WTC11 (cell line): ENCODE measurements at regions not wholly inside any gene's neighbourhood (a gene's known extent, or its start where the extent isn't known, plus 50 kb on each side); places are given as distances from the start of the nearest gene placed in this dataset.

Source experiments
- ATAC-seq: fragments of 200-7000 bp; cut with Tn5 transposase; 2 replicates; pipeline ENCODE4 v1.10.0; 2021; ENCODE audit warnings: mild to moderate bottlenecking, moderate library complexity
- CTCF ChIA-PET: fragments of 300-600 bp; sonication (Branson Sonifier 250); formaldehyde crosslinking; loops from one replicate; lab custom pipeline; 2021; ENCODE audit warnings: antibody characterized with exemption; lab: Charles Lee
- POLR2A ChIA-PET: fragments of 350-600 bp; sonication (Branson Sonifier 250); formaldehyde crosslinking; loops from one replicate; lab custom pipeline; 2021; ENCODE audit warnings: antibody characterized with exemption; lab: Charles Lee
- DNase-seq: peaks from one replicate; pipeline ENCODE4 v3.0.0; 2021; ENCODE audit warnings: low spot score
- H3K27ac Mint-ChIP-seq: 2 replicates; pipeline ENCODE4 v1.8.0; 2021; ENCODE audit warnings: mixed read lengths
- H3K27me3 Mint-ChIP-seq: 2 replicates; pipeline ENCODE4 v1.8.0; 2021; ENCODE audit warnings: low read depth, mild to moderate bottlenecking, moderate library complexity, mixed read lengths
- H3K36me3 Mint-ChIP-seq: 2 replicates; pipeline ENCODE4 v1.8.0; 2021; ENCODE audit warnings: mixed read lengths
- H3K4me1 Mint-ChIP-seq: 2 replicates; pipeline ENCODE4 v1.8.0; 2022; ENCODE audit warnings: mixed read lengths
- H3K4me3 Mint-ChIP-seq: 2 replicates; pipeline ENCODE4 v1.8.0; 2021; ENCODE audit warnings: mild to moderate bottlenecking, moderate library complexity, mixed read lengths
- H3K9me3 Mint-ChIP-seq: 2 replicates; pipeline ENCODE4 v1.8.0; 2021; ENCODE audit warnings: mixed read lengths
- FOXP1 ChIP-seq: sonication (generic); formaldehyde crosslinking; IDR thresholded peaks from 2 replicates; pipeline ENCODE4 v1.8.0; 2022; ENCODE audit warnings: missing genetic modification reagents, mild to moderate bottlenecking, moderate library complexity, borderline replicate concordance
- GRHL2 ChIP-seq: fragments of 250-450 bp; sonication (Bioruptor Pico); IDR thresholded peaks from 2 replicates; pipeline ENCODE4 v1.8.0; 2022; ENCODE audit warnings: mild to moderate bottlenecking, moderate library complexity; ENCODE audit not compliant: insufficient replicate concordance, severe bottlenecking
- IRF2 ChIP-seq: sonication (generic); formaldehyde crosslinking; IDR thresholded peaks from 2 replicates; pipeline ENCODE4 v1.8.0; 2022; ENCODE audit warnings: low read depth, missing genetic modification reagents, borderline replicate concordance
- JUN ChIP-seq: sonication (generic); formaldehyde crosslinking; IDR thresholded peaks from 2 replicates; pipeline ENCODE4 v1.8.0; 2023; ENCODE audit warnings: mild to moderate bottlenecking, missing genetic modification reagents
- KAT7 ChIP-seq: sonication (generic); formaldehyde crosslinking; IDR thresholded peaks from 2 replicates; pipeline ENCODE4 v1.8.1; 2023; ENCODE audit warnings: missing genetic modification reagents, mild to moderate bottlenecking, borderline replicate concordance
- MXD4 ChIP-seq: fragments of 250-450 bp; sonication (Bioruptor Pico); IDR thresholded peaks from 2 replicates; pipeline ENCODE4 v1.8.0; 2021; ENCODE audit warnings: mild to moderate bottlenecking, moderate library complexity, borderline replicate concordance
- NFE2L1 ChIP-seq: sonication (generic); formaldehyde crosslinking; IDR thresholded peaks from 2 replicates; pipeline ENCODE4 v1.8.1; 2023; ENCODE audit warnings: missing genetic modification reagents
- TCF7 ChIP-seq: sonication (generic); formaldehyde crosslinking; IDR thresholded peaks from 2 replicates; pipeline ENCODE4 v1.8.0; 2022; ENCODE audit warnings: mild to moderate bottlenecking, low read depth, missing genetic modification reagents, moderate library complexity
- ZBTB21 ChIP-seq: sonication (generic); formaldehyde crosslinking; IDR thresholded peaks from 2 replicates; pipeline ENCODE4 v1.8.1; 2023; ENCODE audit warnings: mild to moderate bottlenecking, missing genetic modification reagents, borderline replicate concordance
- ZNF138 ChIP-seq: sonication (generic); formaldehyde crosslinking; conservative IDR thresholded peaks from 2 replicates; pipeline ENCODE4 v1.8.1; 2022; ENCODE audit warnings: mild to moderate bottlenecking, moderate library complexity, missing genetic modification reagents
- ZNF317 ChIP-seq: sonication (generic); formaldehyde crosslinking; IDR thresholded peaks from 2 replicates; pipeline ENCODE4 v1.8.1; 2023; ENCODE audit warnings: low read depth, mild to moderate bottlenecking, moderate library complexity, missing genetic modification reagents, borderline replicate concordance
- ZNF416 ChIP-seq: fragments of 250-450 bp; sonication (Bioruptor Pico); IDR thresholded peaks from 2 replicates; pipeline ENCODE4 v1.9.0; 2021; ENCODE audit warnings: mild to moderate bottlenecking, inconsistent platforms
- TF ChIP-seq, protein P1 (sequence below): sonication (generic); formaldehyde crosslinking; IDR thresholded peaks from 2 replicates; pipeline ENCODE4 v1.8.0; 2022; ENCODE audit warnings: missing genetic modification reagents
- TF ChIP-seq, protein P2 (sequence below): sonication (generic); formaldehyde crosslinking; IDR thresholded peaks from 2 replicates; pipeline ENCODE4 v1.8.0; 2023; ENCODE audit warnings: missing genetic modification reagents
- TF ChIP-seq, protein P3 (sequence below): sonication (generic); formaldehyde crosslinking; IDR thresholded peaks from 2 replicates; pipeline ENCODE4 v1.8.1; 2022; ENCODE audit warnings: low read depth, missing genetic modification reagents, borderline replicate concordance
- TF ChIP-seq, protein P4 (sequence below): sonication (generic); formaldehyde crosslinking; conservative IDR thresholded peaks from 2 replicates; pipeline ENCODE4 v1.8.1; 2023; ENCODE audit warnings: mild to moderate bottlenecking, low read depth, missing genetic modification reagents, moderate library complexity
- TF ChIP-seq, protein P5 (sequence below): sonication (generic); formaldehyde crosslinking; IDR thresholded peaks from 2 replicates; pipeline ENCODE4 v1.8.0; 2022; ENCODE audit warnings: mild to moderate bottlenecking, missing genetic modification reagents
- TF ChIP-seq, protein P6 (sequence below): sonication (generic); formaldehyde crosslinking; IDR thresholded peaks from 2 replicates; pipeline ENCODE4 v1.8.1; 2022; ENCODE audit warnings: low read depth, mild to moderate bottlenecking, moderate library complexity, missing genetic modification reagents, borderline replicate concordance

- CTCF ChIA-PET = interaction anchor here (0.9 kb wide), 1 partner anchor 14 kb away, joined by 4 read pairs; no protein-coding TSS in a partner anchor
- TF ChIP-seq TCF7 (CRISPR knock-in tag) (no peak), NFE2L1 (CRISPR knock-in tag) (no peak), GRHL2 (CRISPR knock-in tag) (no peak), ZNF317 (no peak), IRF2 (no peak), ZNF138 (CRISPR knock-in tag) (no peak), JUN (CRISPR knock-in tag) (no peak), ZNF416 (CRISPR knock-in tag) (no peak), FOXP1 (CRISPR knock-in tag) (no peak), MXD4 (CRISPR knock-in tag) (no peak), ZBTB21 (no peak), KAT7 (CRISPR knock-in tag) (no peak)
- TF ChIP-seq, protein P1, sequence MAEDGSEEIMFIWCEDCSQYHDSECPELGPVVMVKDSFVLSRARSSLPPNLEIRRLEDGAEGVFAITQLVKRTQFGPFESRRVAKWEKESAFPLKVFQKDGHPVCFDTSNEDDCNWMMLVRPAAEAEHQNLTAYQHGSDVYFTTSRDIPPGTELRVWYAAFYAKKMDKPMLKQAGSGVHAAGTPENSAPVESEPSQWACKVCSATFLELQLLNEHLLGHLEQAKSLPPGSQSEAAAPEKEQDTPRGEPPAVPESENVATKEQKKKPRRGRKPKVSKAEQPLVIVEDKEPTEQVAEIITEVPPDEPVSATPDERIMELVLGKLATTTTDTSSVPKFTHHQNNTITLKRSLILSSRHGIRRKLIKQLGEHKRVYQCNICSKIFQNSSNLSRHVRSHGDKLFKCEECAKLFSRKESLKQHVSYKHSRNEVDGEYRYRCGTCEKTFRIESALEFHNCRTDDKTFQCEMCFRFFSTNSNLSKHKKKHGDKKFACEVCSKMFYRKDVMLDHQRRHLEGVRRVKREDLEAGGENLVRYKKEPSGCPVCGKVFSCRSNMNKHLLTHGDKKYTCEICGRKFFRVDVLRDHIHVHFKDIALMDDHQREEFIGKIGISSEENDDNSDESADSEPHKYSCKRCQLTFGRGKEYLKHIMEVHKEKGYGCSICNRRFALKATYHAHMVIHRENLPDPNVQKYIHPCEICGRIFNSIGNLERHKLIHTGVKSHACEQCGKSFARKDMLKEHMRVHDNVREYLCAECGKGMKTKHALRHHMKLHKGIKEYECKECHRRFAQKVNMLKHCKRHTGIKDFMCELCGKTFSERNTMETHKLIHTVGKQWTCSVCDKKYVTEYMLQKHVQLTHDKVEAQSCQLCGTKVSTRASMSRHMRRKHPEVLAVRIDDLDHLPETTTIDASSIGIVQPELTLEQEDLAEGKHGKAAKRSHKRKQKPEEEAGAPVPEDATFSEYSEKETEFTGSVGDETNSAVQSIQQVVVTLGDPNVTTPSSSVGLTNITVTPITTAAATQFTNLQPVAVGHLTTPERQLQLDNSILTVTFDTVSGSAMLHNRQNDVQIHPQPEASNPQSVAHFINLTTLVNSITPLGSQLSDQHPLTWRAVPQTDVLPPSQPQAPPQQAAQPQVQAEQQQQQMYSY (CRISPR knock-in tag) = no peak
- TF ChIP-seq, protein P2, sequence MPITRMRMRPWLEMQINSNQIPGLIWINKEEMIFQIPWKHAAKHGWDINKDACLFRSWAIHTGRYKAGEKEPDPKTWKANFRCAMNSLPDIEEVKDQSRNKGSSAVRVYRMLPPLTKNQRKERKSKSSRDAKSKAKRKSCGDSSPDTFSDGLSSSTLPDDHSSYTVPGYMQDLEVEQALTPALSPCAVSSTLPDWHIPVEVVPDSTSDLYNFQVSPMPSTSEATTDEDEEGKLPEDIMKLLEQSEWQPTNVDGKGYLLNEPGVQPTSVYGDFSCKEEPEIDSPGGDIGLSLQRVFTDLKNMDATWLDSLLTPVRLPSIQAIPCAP (CRISPR knock-in tag) = no peak
- TF ChIP-seq, protein P3, sequence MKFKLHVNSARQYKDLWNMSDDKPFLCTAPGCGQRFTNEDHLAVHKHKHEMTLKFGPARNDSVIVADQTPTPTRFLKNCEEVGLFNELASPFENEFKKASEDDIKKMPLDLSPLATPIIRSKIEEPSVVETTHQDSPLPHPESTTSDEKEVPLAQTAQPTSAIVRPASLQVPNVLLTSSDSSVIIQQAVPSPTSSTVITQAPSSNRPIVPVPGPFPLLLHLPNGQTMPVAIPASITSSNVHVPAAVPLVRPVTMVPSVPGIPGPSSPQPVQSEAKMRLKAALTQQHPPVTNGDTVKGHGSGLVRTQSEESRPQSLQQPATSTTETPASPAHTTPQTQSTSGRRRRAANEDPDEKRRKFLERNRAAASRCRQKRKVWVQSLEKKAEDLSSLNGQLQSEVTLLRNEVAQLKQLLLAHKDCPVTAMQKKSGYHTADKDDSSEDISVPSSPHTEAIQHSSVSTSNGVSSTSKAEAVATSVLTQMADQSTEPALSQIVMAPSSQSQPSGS (CRISPR knock-in tag) = no peak
- TF ChIP-seq, protein P4, sequence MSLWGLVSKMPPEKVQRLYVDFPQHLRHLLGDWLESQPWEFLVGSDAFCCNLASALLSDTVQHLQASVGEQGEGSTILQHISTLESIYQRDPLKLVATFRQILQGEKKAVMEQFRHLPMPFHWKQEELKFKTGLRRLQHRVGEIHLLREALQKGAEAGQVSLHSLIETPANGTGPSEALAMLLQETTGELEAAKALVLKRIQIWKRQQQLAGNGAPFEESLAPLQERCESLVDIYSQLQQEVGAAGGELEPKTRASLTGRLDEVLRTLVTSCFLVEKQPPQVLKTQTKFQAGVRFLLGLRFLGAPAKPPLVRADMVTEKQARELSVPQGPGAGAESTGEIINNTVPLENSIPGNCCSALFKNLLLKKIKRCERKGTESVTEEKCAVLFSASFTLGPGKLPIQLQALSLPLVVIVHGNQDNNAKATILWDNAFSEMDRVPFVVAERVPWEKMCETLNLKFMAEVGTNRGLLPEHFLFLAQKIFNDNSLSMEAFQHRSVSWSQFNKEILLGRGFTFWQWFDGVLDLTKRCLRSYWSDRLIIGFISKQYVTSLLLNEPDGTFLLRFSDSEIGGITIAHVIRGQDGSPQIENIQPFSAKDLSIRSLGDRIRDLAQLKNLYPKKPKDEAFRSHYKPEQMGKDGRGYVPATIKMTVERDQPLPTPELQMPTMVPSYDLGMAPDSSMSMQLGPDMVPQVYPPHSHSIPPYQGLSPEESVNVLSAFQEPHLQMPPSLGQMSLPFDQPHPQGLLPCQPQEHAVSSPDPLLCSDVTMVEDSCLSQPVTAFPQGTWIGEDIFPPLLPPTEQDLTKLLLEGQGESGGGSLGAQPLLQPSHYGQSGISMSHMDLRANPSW (CRISPR knock-in tag) = no peak
- TF ChIP-seq, protein P5, sequence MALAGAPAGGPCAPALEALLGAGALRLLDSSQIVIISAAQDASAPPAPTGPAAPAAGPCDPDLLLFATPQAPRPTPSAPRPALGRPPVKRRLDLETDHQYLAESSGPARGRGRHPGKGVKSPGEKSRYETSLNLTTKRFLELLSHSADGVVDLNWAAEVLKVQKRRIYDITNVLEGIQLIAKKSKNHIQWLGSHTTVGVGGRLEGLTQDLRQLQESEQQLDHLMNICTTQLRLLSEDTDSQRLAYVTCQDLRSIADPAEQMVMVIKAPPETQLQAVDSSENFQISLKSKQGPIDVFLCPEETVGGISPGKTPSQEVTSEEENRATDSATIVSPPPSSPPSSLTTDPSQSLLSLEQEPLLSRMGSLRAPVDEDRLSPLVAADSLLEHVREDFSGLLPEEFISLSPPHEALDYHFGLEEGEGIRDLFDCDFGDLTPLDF (CRISPR knock-in tag) = no peak
- TF ChIP-seq, protein P6, sequence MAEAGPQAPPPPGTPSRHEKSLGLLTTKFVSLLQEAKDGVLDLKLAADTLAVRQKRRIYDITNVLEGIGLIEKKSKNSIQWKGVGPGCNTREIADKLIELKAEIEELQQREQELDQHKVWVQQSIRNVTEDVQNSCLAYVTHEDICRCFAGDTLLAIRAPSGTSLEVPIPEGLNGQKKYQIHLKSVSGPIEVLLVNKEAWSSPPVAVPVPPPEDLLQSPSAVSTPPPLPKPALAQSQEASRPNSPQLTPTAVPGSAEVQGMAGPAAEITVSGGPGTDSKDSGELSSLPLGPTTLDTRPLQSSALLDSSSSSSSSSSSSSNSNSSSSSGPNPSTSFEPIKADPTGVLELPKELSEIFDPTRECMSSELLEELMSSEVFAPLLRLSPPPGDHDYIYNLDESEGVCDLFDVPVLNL (CRISPR knock-in tag) = no peak
These were observed 66.4 kb upstream of the FAM180A start for GRCh38 chr7:135815033-135815432.

More at GRCh38 chr7:135815033-135815432, 66.4 kb upstream of the FAM180A start:
- no peaks in the 10 kb centered on the region for H3K36me3 Mint-ChIP-seq
- no peak for DNase-seq
- POLR2A ChIA-PET = no interaction called here
- no peaks in the 10 kb centered on the region; the same call in 1 of the 2 replicates for H3K4me1 Mint-ChIP-seq
- no peak overlapping the region for H3K4me3 Mint-ChIP-seq
- no peak for ATAC-seq
- no peak overlapping the region for H3K27ac Mint-ChIP-seq
- no peaks in the 10 kb centered on the region for H3K27me3 Mint-ChIP-seq
- H3K9me3 Mint-ChIP-seq = no peaks in the 10 kb centered on the region
